H1 (cell line): ENCODE measurements at regions not wholly inside any gene's neighbourhood (a gene's known extent, or its start where the extent isn't known, plus 50 kb on each side); places are given as distances from the start of the nearest gene placed in this dataset.

Source experiments
- POU5F1 ChIP-seq: IDR thresholded peaks from 2 replicates; pipeline ENCODE4 v1.6.1; 2011; ENCODE audit warnings: low read depth, mild to moderate bottlenecking, low read length, moderate library complexity
- SIX5 ChIP-seq: IDR thresholded peaks from 2 replicates; pipeline ENCODE4 v1.6.1; 2011; ENCODE audit warnings: mild to moderate bottlenecking, low read depth, low read length

DNA sequence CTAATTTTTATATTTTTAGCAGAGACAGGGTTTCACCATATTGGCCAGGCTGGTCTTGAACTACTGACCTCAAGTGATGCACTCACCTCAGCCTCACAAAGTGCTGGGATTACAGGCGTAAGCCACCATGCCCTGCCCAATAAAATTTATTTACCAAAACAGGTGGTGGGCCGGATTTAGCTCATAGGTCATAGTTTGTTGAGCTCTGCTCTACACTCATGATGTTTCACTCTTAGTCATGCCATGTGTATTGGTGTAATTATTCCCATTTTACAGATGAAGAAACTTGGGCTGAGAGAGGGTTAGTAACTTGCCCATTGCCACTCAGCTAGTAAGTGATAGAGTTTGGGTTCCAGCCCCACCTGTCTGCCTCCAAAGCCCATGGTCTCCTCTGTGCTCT is 93.1 kb upstream of the WWC1 start (continued):
- TF ChIP-seq POU5F1 (no peak), SIX5 (no peak)
